DND-41 (cell line): ENCODE measurements at regions not wholly inside any gene's neighbourhood (a gene's known extent, or its start where the extent isn't known, plus 50 kb on each side); places are given as distances from the start of the nearest gene placed in this dataset.
A peak's percentile ranks its signal among the peaks of the same experiment; 100 is the strongest.

ENCODE experiments used
- ATAC-seq: fragments of 200-7000 bp; cut with Tn5 transposase; 3 replicates; pipeline ENCODE4 v1.9.1; 2021; ENCODE audit warnings: low read depth; ENCODE audit not compliant: insufficient read depth
- DNase-seq: peaks from one replicate; pipeline ENCODE4 v3.0.0-alpha.2; 2020
- H2AFZ ChIP-seq: 2 replicates; pipeline ENCODE4 v1.6.0; 2012; ENCODE audit warnings: low read depth, low read length
- H3K27ac ChIP-seq: 2 replicates; pipeline ENCODE4 v1.5.1; 2012; ENCODE audit warnings: low read length, inconsistent platforms
- H3K27me3 ChIP-seq: fragments of 200-600 bp; sonication (generic); 2 replicates; pipeline ENCODE4 v1.6.0; 2012; ENCODE audit warnings: low read length, mild to moderate bottlenecking, inconsistent platforms; ENCODE audit not compliant: insufficient read depth, poor library complexity
- H3K36me3 ChIP-seq: 2 replicates; pipeline ENCODE4 v1.5.1; 2012; ENCODE audit warnings: low read length, inconsistent platforms; ENCODE audit not compliant: insufficient read depth
- H3K4me1 ChIP-seq: 2 replicates; pipeline ENCODE4 v1.5.1; 2012; ENCODE audit warnings: mild to moderate bottlenecking, low read length; ENCODE audit not compliant: insufficient read depth
- H3K4me2 ChIP-seq: 2 replicates; pipeline ENCODE4 v1.6.0; 2012; ENCODE audit warnings: mild to moderate bottlenecking, moderate library complexity, low read length, inconsistent platforms; ENCODE audit not compliant: insufficient read depth
- H3K4me3 ChIP-seq, 2 experiments: fragments of 200-600 bp in 1 of 2; shearing (Covaris generic) in 1 of 2; 2 replicates each; pipeline ENCODE4 v1.5.1; 2012 to 2016; ENCODE audit warnings: inconsistent platforms in 2 of 2, low read length in 2 of 2, mild to moderate bottlenecking in 2 of 2, low read depth in 1 of 2, moderate library complexity in 1 of 2
- H3K79me2 ChIP-seq: 2 replicates; pipeline ENCODE4 v1.6.0; 2012; ENCODE audit warnings: low read length, inconsistent platforms; ENCODE audit not compliant: insufficient read depth
- H3K9ac ChIP-seq: 2 replicates; pipeline ENCODE4 v1.6.0; 2012; ENCODE audit warnings: low read depth, mild to moderate bottlenecking, inconsistent platforms, low read length, moderate library complexity
- H3K9me3 ChIP-seq: 2 replicates; pipeline ENCODE4 v1.5.1; 2012; ENCODE audit warnings: low read length, moderate library complexity, mild to moderate bottlenecking, inconsistent platforms; ENCODE audit not compliant: insufficient read depth, severe bottlenecking
- H4K20me1 ChIP-seq: 2 replicates; pipeline ENCODE4 v1.6.0; 2012; ENCODE audit warnings: low read length; ENCODE audit not compliant: insufficient read depth
- CTCF ChIP-seq: IDR thresholded peaks from 2 replicates; pipeline ENCODE4 v1.5.1; 2012; ENCODE audit warnings: borderline replicate concordance, low read length, moderate library complexity, mild to moderate bottlenecking; ENCODE audit not compliant: poor library complexity, severe bottlenecking; ENCODE audit errors: extremely low read depth
- EZH2 ChIP-seq: IDR thresholded peaks from 3 replicates; pipeline ENCODE4 v1.6.1; 2012; ENCODE audit warnings: borderline replicate concordance, low read depth, mild to moderate bottlenecking, moderate library complexity, low read length, inconsistent platforms; ENCODE audit not compliant: severe bottlenecking

- Histone ChIP-seq H3K9ac (0 out of 2 replicates have a peak overlapping the region, but pooled peaks have one; percentile 12), H3K4me1 (peaks cover 17% of the 10 kb centered on the region), H2AFZ (peak overlapping the region; percentile 31; the same call in 1 of the 2 replicates), H3K36me3 (no peaks in the 10 kb centered on the region), H3K9me3 (no peaks in the 10 kb centered on the region), H3K27me3 (no peaks in the 10 kb centered on the region), H3K4me2 (peak overlapping the region; percentile 45; the same call in 1 of the 2 replicates), H3K79me2 (no peaks in the 10 kb centered on the region), H3K4me3 (peak overlapping the region in 1 of 2 experiments; percentile 22; a peak in 2 of 4 replicates), H4K20me1 (no peaks in the 10 kb centered on the region), H3K27ac (peak overlapping the region; percentile 65)
- ATAC-seq (peak; percentile 94), DNase-seq (peak; percentile 70)
- TF ChIP-seq EZH2 (no peak), CTCF (no peak)
Measured at GRCh38 chr2:150624001-150624401, 136.5 kb upstream of the RND3 start.

- Histone ChIP-seq H3K36me3 (no peaks in the 10 kb centered on the region), H3K4me3 (no peak overlapping the region), H3K27ac (no peak overlapping the region), H3K4me2 (no peak overlapping the region), H3K79me2 (no peaks in the 10 kb centered on the region), H3K9me3 (no peaks in the 10 kb centered on the region), H3K27me3 (no peaks in the 10 kb centered on the region), H2AFZ (no peak overlapping the region), H3K4me1 (peaks cover 17% of the 10 kb centered on the region), H3K9ac (no peak overlapping the region), H4K20me1 (no peaks in the 10 kb centered on the region)
- no peak for ATAC-seq
- TF ChIP-seq CTCF, result no peak
- TF ChIP-seq EZH2, result no peak
- no peak for DNase-seq
Measured at GRCh38 chr2:150621526-150622213, 134.2 kb upstream of the RND3 start.

- no peak overlapping the region for H3K4me2 ChIP-seq
Measured at GRCh38 chr2:150620855-150621254, 133.4 kb upstream of the RND3 start.

More at GRCh38 chr2:150620855-150621254, 133.4 kb upstream of the RND3 start:
- TF ChIP-seq CTCF (no peak), EZH2 (no peak)
- DNase-seq, result no peak
- Histone ChIP-seq H3K9ac (no peak overlapping the region), H3K4me3 (no peak overlapping the region), H3K27ac (no peak overlapping the region), H2AFZ (no peak overlapping the region), H3K36me3 (no peaks in the 10 kb centered on the region), H3K4me1 (peaks cover 17% of the 10 kb centered on the region), H3K79me2 (no peaks in the 10 kb centered on the region), H3K27me3 (no peaks in the 10 kb centered on the region), H3K9me3 (no peaks in the 10 kb centered on the region), H4K20me1 (no peaks in the 10 kb centered on the region)
- ATAC-seq, result no peak
